ENCODE measurements at regions not wholly inside any gene's neighbourhood (a gene's known extent, or its start where the extent isn't known, plus 50 kb on each side); places are given as distances from the start of the nearest gene placed in this dataset.
"Not testable (repeated sequence)": the region's sequence is repeated elsewhere in the genome, so short reads cannot be mapped to it uniquely, and the experiment has no call there.

- Histone ChIP-seq H3K36me3 (ENCODE audit: insufficient read depth, low read length) (no peaks in the 10 kb centered on the region), H3K27me3 (ENCODE audit: insufficient read depth, low read length) (no peaks in the 10 kb centered on the region), H3K4me2 (ENCODE audit: insufficient read depth, low read length) (peak overlapping the region; percentile 76), H3K4me1 (ENCODE audit: insufficient read depth, low read length) (peaks cover 25% of the 10 kb centered on the region), H3K9me3 (ENCODE audit: low read depth, low read length) (no peaks in the 10 kb centered on the region), H4K20me1 (ENCODE audit: insufficient read depth, low read length) (no peaks in the 10 kb centered on the region), H3K79me2 (ENCODE audit: insufficient read depth, low read length) (no peaks in the 10 kb centered on the region), H3K4me3 (ENCODE audit: insufficient read depth, low read length) (no peak overlapping the region), H2AFZ (ENCODE audit: low read length) (no peak overlapping the region), H3K27ac (ENCODE audit: low read depth, low read length) (peak overlapping the region; percentile 97)
- no peak for TF ChIP-seq CTCF (IDR thresholded peaks at IDR 0.05; ENCODE audit: extremely low read depth, low read depth, low read length)
- no peak for DNase-seq (ENCODE audit: insufficient read length, low spot score, missing footprints)
These were observed 278.6 kb upstream of the DIPK2B start for GRCh38 chrX:45479196-45479834.

GRCh38 chrX:45472968-45473367 is 272.3 kb upstream of the DIPK2B start:
- Histone ChIP-seq H3K4me1 (ENCODE audit: insufficient read depth, low read length) (peaks cover 13% of the 10 kb centered on the region), H3K79me2 (ENCODE audit: insufficient read depth, low read length) (no peaks in the 10 kb centered on the region), H3K4me3 (ENCODE audit: insufficient read depth, low read length) (no peak overlapping the region), H3K27me3 (ENCODE audit: insufficient read depth, low read length) (peaks cover 4% of the 10 kb centered on the region), H3K9me3 (ENCODE audit: low read depth, low read length) (peaks cover 12% of the 10 kb centered on the region), H2AFZ (ENCODE audit: low read length) (no peak overlapping the region), H3K36me3 (ENCODE audit: insufficient read depth, low read length) (no peaks in the 10 kb centered on the region), H4K20me1 (ENCODE audit: insufficient read depth, low read length) (no peaks in the 10 kb centered on the region), H3K4me2 (ENCODE audit: insufficient read depth, low read length) (peak overlapping the region; percentile 62), H3K27ac (ENCODE audit: low read depth, low read length) (peak overlapping the region; percentile 77)
- no peak for DNase-seq (ENCODE audit: insufficient read length, low spot score, missing footprints)
- TF ChIP-seq CTCF (IDR thresholded peaks at IDR 0.05; ENCODE audit: extremely low read depth, low read depth, low read length), result no peak

GRCh38 chrX:45467537-45467936 is 266.9 kb upstream of the DIPK2B start:
- H3K4me2 ChIP-seq (ENCODE audit: insufficient read depth, low read length); H3K4me1 ChIP-seq (ENCODE audit: insufficient read depth, low read length): not testable (repeated sequence)

GRCh38 chrX:45455732-45456131 is 255.1 kb upstream of the DIPK2B start:
- H3K4me3 ChIP-seq (ENCODE audit: insufficient read depth, low read length); H3K4me2 ChIP-seq (ENCODE audit: insufficient read depth, low read length); H2AFZ ChIP-seq (ENCODE audit: low read length); DNase-seq (ENCODE audit: insufficient read length, low spot score, missing footprints); H3K27me3 ChIP-seq (ENCODE audit: insufficient read depth, low read length); H3K27ac ChIP-seq (ENCODE audit: low read depth, low read length); H4K20me1 ChIP-seq (ENCODE audit: insufficient read depth, low read length); H3K36me3 ChIP-seq (ENCODE audit: insufficient read depth, low read length); H3K4me1 ChIP-seq (ENCODE audit: insufficient read depth, low read length); H3K79me2 ChIP-seq (ENCODE audit: insufficient read depth, low read length); H3K9me3 ChIP-seq (ENCODE audit: low read depth, low read length): not testable (repeated sequence)

More at GRCh38 chrX:45467537-45467936, 266.9 kb upstream of the DIPK2B start:
- not testable (repeated sequence) for H3K27me3 ChIP-seq (ENCODE audit: insufficient read depth, low read length); H2AFZ ChIP-seq (ENCODE audit: low read length); DNase-seq (ENCODE audit: insufficient read length, low spot score, missing footprints); H4K20me1 ChIP-seq (ENCODE audit: insufficient read depth, low read length); H3K27ac ChIP-seq (ENCODE audit: low read depth, low read length); H3K36me3 ChIP-seq (ENCODE audit: insufficient read depth, low read length); H3K4me3 ChIP-seq (ENCODE audit: insufficient read depth, low read length); H3K79me2 ChIP-seq (ENCODE audit: insufficient read depth, low read length)
- H3K9me3 ChIP-seq (ENCODE audit: low read depth, low read length), result peaks cover 12% of the 10 kb centered on the region

- peaks cover 2% of the 10 kb centered on the region for H3K4me1 ChIP-seq (ENCODE audit: insufficient read depth, low read length)
- no peak overlapping the region for H3K4me2 ChIP-seq (ENCODE audit: insufficient read depth, low read length)
- no peak overlapping the region for H3K4me3 ChIP-seq (ENCODE audit: insufficient read depth, low read length)
- H2AFZ ChIP-seq (ENCODE audit: low read length), result no peak overlapping the region
- DNase-seq (ENCODE audit: insufficient read length, low spot score, missing footprints), result no peak
- H3K79me2 ChIP-seq (ENCODE audit: insufficient read depth, low read length), result no peaks in the 10 kb centered on the region
- TF ChIP-seq CTCF (IDR thresholded peaks at IDR 0.05; ENCODE audit: extremely low read depth, low read depth, low read length), result no peak
- no peaks in the 10 kb centered on the region for H3K36me3 ChIP-seq (ENCODE audit: insufficient read depth, low read length)
- H3K27me3 ChIP-seq (ENCODE audit: insufficient read depth, low read length), result peaks cover 16% of the 10 kb centered on the region
- H4K20me1 ChIP-seq (ENCODE audit: insufficient read depth, low read length), result no peaks in the 10 kb centered on the region
- H3K27ac ChIP-seq (ENCODE audit: low read depth, low read length), result no peak overlapping the region
- H3K9me3 ChIP-seq (ENCODE audit: low read depth, low read length), result no peaks in the 10 kb centered on the region
These were observed 253.6 kb upstream of the DIPK2B start for GRCh38 chrX:45454290-45454689.
